CD4-positive, alpha-beta T cell treated with Interferon alpha-2 for 1 hour (primary cell): ENCODE measurements at regions not wholly inside any gene's neighbourhood (a gene's known extent, or its start where the extent isn't known, plus 50 kb on each side); places are given as distances from the start of the nearest gene placed in this dataset.

Experiments
- DNase-seq, 2 donors: peaks; one replicate each; pipeline ENCODE4 v3.0.0-alpha.2; 2020 to 2022

- no peak for DNase-seq
These were observed 343.6 kb downstream of the LPIN1 start for GRCh38 chr2:12090072-12090471.

GRCh38 chr2:12090590-12090989 lies 344.2 kb downstream of the LPIN1 start:
- DNase-seq = no peak

GRCh38 chr2:12091201-12091806 lies 344.9 kb downstream of the LPIN1 start:
- DNase-seq = no peak

- no peak for DNase-seq
These were observed 347.7 kb downstream of the LPIN1 start for GRCh38 chr2:12094134-12094533.

GRCh38 chr2:12096051-12096787 lies 349.8 kb downstream of the LPIN1 start:
- DNase-seq = no peak

- no peak for DNase-seq
These were observed 350.5 kb downstream of the LPIN1 start for GRCh38 chr2:12096788-12097449.

- no peak for DNase-seq
These were observed 351.4 kb downstream of the LPIN1 start for GRCh38 chr2:12097859-12098258.

- DNase-seq = no peak
These were observed 352.9 kb downstream of the LPIN1 start for GRCh38 chr2:12099374-12099773.

GRCh38 chr2:12102679-12103078 lies 356.2 kb downstream of the LPIN1 start:
- DNase-seq = no peak

GRCh38 chr2:12105180-12105579 lies 358.7 kb downstream of the LPIN1 start:
- no peak for DNase-seq

- DNase-seq = no peak
These were observed 360.1 kb downstream of the LPIN1 start for GRCh38 chr2:12106440-12107080.

GRCh38 chr2:12107321-12107720 lies 360.9 kb downstream of the LPIN1 start:
- no peak for DNase-seq

GRCh38 chr2:12107939-12108338 lies 361.5 kb downstream of the LPIN1 start:
- no peak for DNase-seq

- no peak for DNase-seq
These were observed 363.1 kb downstream of the LPIN1 start for GRCh38 chr2:12109363-12110017.

- DNase-seq = peak in 1 of 2 donors; percentile 33
These were observed 363.6 kb downstream of the LPIN1 start for GRCh38 chr2:12110074-12110473.

GRCh38 chr2:12110481-12110880 lies 364.0 kb downstream of the LPIN1 start:
- DNase-seq = no peak

GRCh38 chr2:12113412-12113811 lies 367.0 kb downstream of the LPIN1 start:
- DNase-seq = no peak

- DNase-seq = no peak
These were observed 368.4 kb downstream of the LPIN1 start for GRCh38 chr2:12114816-12115215.

- DNase-seq = peak in 1 of 2 donors; percentile 18
These were observed 369.9 kb downstream of the LPIN1 start for GRCh38 chr2:12116228-12116750.

- DNase-seq = no peak
These were observed 373.4 kb downstream of the LPIN1 start for GRCh38 chr2:12119841-12120240.

GRCh38 chr2:12120281-12121150 lies 374.1 kb downstream of the LPIN1 start:
- no peak for DNase-seq

- DNase-seq = no peak
These were observed 378.4 kb downstream of the LPIN1 start for GRCh38 chr2:12124790-12125189.
